HepG2 (cell line): ENCODE measurements at regions not wholly inside any gene's neighbourhood (a gene's known extent, or its start where the extent isn't known, plus 50 kb on each side); places are given as distances from the start of the nearest gene placed in this dataset.

Experiments
- ARNTL ChIP-seq: sonication (generic); formaldehyde crosslinking; IDR thresholded peaks from 2 replicates; pipeline ENCODE4 v1.4.0; 2020; ENCODE audit warnings: mild to moderate bottlenecking, missing genetic modification reagents
- ASH2L ChIP-seq: fragments of 300-600, 200-600 bp; sonication (generic); IDR thresholded peaks from 2 replicates; pipeline ENCODE4 v1.7.0; 2017; ENCODE audit warnings: low read depth, mild to moderate bottlenecking, moderate library complexity, mixed read lengths, low read length; ENCODE audit not compliant: insufficient read length
- CCAR2 ChIP-seq: fragments of 200-400 bp; formaldehyde crosslinking; optimal IDR thresholded peaks from 2 replicates; pipeline ENCODE3; 2018; ENCODE audit warnings: low read depth, mild to moderate bottlenecking, low read length, moderate library complexity
- E2F5 ChIP-seq: sonication (generic); formaldehyde crosslinking; conservative IDR thresholded peaks from 2 replicates; pipeline ENCODE4 v1.4.0; 2020; ENCODE audit warnings: missing genetic modification reagents
- ETV5 ChIP-seq: IDR thresholded peaks from 2 replicates; pipeline ENCODE4 v1.6.1; 2018; ENCODE audit warnings: missing biosample characterization, missing genetic modification reagents, inconsistent platforms, borderline replicate concordance
- HIVEP1 ChIP-seq: sonication (generic); formaldehyde crosslinking; IDR thresholded peaks from 2 replicates; pipeline ENCODE4 v1.4.0; 2020; ENCODE audit warnings: mild to moderate bottlenecking, missing genetic modification reagents
- MAX ChIP-seq: IDR thresholded peaks from 2 replicates; pipeline ENCODE4 v1.6.1; 2012; ENCODE audit warnings: inconsistent platforms
- MAZ ChIP-seq, 2 experiments: sonication (generic) in 1 of 2; formaldehyde crosslinking in 1 of 2; IDR thresholded peaks; 2 replicates each; pipeline versions ENCODE4 v1.5.0 to v1.6.1; 2012 to 2020; ENCODE audit warnings: low read depth in 2 of 2, mild to moderate bottlenecking in 2 of 2, borderline replicate concordance in 1 of 2, improper control_type of control experiment in 1 of 2, low read length in 1 of 2, missing genetic modification reagents in 1 of 2, moderate library complexity in 1 of 2
- MLX ChIP-seq: IDR thresholded peaks from 2 replicates; pipeline ENCODE4 v1.6.1; 2016
- MTA1 ChIP-seq: sonication (generic); formaldehyde crosslinking; IDR thresholded peaks from 2 replicates; pipeline ENCODE4 v1.4.0; 2020; ENCODE audit warnings: missing genetic modification reagents, mild to moderate bottlenecking, borderline replicate concordance
- NCOR1 ChIP-seq: fragments of 200-600 bp; sonication (generic); IDR thresholded peaks from 2 replicates; pipeline ENCODE4 v1.7.0; 2017; ENCODE audit warnings: antibody characterized with exemption, low read length, borderline replicate concordance
- NONO ChIP-seq, 2 experiments: fragments of 450-650 bp in 1 of 2; sonication (generic) in 1 of 2; formaldehyde crosslinking in 1 of 2; IDR thresholded peaks in 1 of 2; conservative IDR thresholded peaks in 1 of 2; 2 replicates each; pipeline versions ENCODE4 v1.6.1 to v1.8.0; 2017 to 2022; ENCODE audit warnings: mild to moderate bottlenecking in 1 of 2, missing genetic modification reagents in 1 of 2, moderate library complexity in 1 of 2
- NR0B2 ChIP-seq: sonication (generic); formaldehyde crosslinking; IDR thresholded peaks from 2 replicates; pipeline ENCODE4 v1.4.0; 2020; ENCODE audit warnings: mild to moderate bottlenecking, missing genetic modification reagents
- SAP130 ChIP-seq: IDR thresholded peaks from 2 replicates; pipeline ENCODE4 v1.6.1; 2016; ENCODE audit warnings: low read depth
- ZBTB14 ChIP-seq: sonication (generic); formaldehyde crosslinking; IDR thresholded peaks from 2 replicates; pipeline ENCODE4 v1.4.0; 2020; ENCODE audit warnings: missing genetic modification reagents
- ZFYVE20 ChIP-seq: sonication (generic); formaldehyde crosslinking; IDR thresholded peaks from 2 replicates; pipeline ENCODE4 v1.8.0; 2023; ENCODE audit warnings: low read depth, mild to moderate bottlenecking, moderate library complexity, missing genetic modification reagents, borderline replicate concordance
- ZGPAT ChIP-seq: IDR thresholded peaks from 2 replicates; pipeline ENCODE4 v1.6.1; 2016; ENCODE audit warnings: mild to moderate bottlenecking
- ZMAT5 ChIP-seq: sonication (generic); formaldehyde crosslinking; IDR thresholded peaks from 2 replicates; pipeline ENCODE4 v1.5.0; 2020; ENCODE audit warnings: mild to moderate bottlenecking, low read depth, missing genetic modification reagents, borderline replicate concordance
- ZNF883 ChIP-seq: sonication (generic); formaldehyde crosslinking; IDR thresholded peaks from 2 replicates; pipeline ENCODE4 v1.5.1; 2020; ENCODE audit warnings: mild to moderate bottlenecking, missing genetic modification reagents; ENCODE audit errors: not compliant biosample characterization

GRCh38 chr22:46027211-46028105, 50.5 kb upstream of the WNT7B start (continued):
- TF ChIP-seq ZGPAT, result peak; percentile 55; the same call in 1 of the 2 replicates
- TF ChIP-seq SAP130 (CRISPR knock-in tag), result peak; percentile 54; the same call in 1 of the 2 replicates
- TF ChIP-seq ARNTL (CRISPR knock-in tag), result no peak
- 0 out of 2 replicates have a peak, but pooled peaks have one; percentile 36 for TF ChIP-seq MLX (CRISPR knock-in tag)
- no peak for TF ChIP-seq CCAR2
- TF ChIP-seq MAZ (IDR thresholded peaks at IDR 0.05; ENCODE audit: borderline replicate concordance, low read depth, low read length), result peak; percentile 84
- TF ChIP-seq MAZ (CRISPR knock-in tag; IDR thresholded peaks at IDR 0.05; ENCODE audit: low read depth), result peak; percentile 62
- TF ChIP-seq ETV5 (CRISPR knock-in tag), result 0 out of 2 replicates have a peak, but pooled peaks have one; percentile 8
- TF ChIP-seq E2F5 (CRISPR knock-in tag), result peak; percentile 57; the same call in 1 of the 2 replicates
- TF ChIP-seq NCOR1, result peak; percentile 79; the same call in 1 of the 2 replicates
- TF ChIP-seq MAX, result peak; percentile 72
- no peak for TF ChIP-seq HIVEP1 (CRISPR knock-in tag)
- peak; percentile 85 for TF ChIP-seq ZBTB14
- TF ChIP-seq MTA1 (CRISPR knock-in tag), result peak; percentile 62; the same call in 1 of the 2 replicates
- no peak for TF ChIP-seq ZMAT5 (CRISPR knock-in tag)
- TF ChIP-seq ASH2L, result peak; percentile 58
- TF ChIP-seq NONO (IDR thresholded peaks at IDR 0.05), result no peak
- TF ChIP-seq NONO (CRISPR knock-in tag; conservative IDR thresholded peaks at IDR 0.05), result no peak
- TF ChIP-seq ZFYVE20 (CRISPR knock-in tag), result no peak
- TF ChIP-seq ZNF883 (CRISPR knock-in tag), result peak; percentile 58
- 0 out of 2 replicates have a peak, but pooled peaks have one; percentile 25 for TF ChIP-seq NR0B2
